Middle frontal gyrus (tissue), 1 donor: ENCODE measurements at regions not wholly inside any gene's neighbourhood (a gene's known extent, or its start where the extent isn't known, plus 50 kb on each side); places are given as distances from the start of the nearest gene placed in this dataset.
"Not testable (repeated sequence)": the region's sequence is repeated elsewhere in the genome, so short reads cannot be mapped to it uniquely, and the experiment has no call there.

Experiments used
- DNase-seq: peaks from one replicate; pipeline ENCODE4 v3.0.0-alpha.2; 2015; ENCODE audit warnings: low spot score; ENCODE audit errors: extremely low spot score

DNA sequence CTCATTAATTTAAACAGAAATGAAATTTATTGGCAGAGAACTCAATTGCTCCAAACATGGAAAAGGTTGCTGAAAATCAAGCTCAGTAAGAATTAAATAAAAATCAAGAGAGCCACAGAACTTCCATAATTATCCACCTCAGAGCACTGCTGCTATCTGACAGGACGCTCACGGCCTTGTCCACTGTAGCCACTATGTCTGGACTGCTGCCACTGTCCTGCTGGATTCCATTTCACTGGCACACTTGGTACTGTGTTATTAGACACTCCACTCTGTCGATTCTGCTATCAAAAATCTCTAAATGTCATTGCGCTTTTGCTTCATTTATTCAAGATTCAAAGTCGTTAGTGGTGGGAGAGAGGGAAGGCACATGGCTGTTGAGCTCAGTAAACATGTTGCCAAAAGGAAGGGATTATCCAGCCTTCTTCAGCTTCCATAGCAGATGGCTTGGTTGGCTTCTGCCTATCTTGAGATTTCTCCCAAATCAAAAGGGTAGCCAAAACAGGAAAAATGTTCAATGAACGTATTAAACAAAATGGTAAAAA is 815.0 kb downstream of the CDH18 start:
- DNase-seq: no peak

DNA sequence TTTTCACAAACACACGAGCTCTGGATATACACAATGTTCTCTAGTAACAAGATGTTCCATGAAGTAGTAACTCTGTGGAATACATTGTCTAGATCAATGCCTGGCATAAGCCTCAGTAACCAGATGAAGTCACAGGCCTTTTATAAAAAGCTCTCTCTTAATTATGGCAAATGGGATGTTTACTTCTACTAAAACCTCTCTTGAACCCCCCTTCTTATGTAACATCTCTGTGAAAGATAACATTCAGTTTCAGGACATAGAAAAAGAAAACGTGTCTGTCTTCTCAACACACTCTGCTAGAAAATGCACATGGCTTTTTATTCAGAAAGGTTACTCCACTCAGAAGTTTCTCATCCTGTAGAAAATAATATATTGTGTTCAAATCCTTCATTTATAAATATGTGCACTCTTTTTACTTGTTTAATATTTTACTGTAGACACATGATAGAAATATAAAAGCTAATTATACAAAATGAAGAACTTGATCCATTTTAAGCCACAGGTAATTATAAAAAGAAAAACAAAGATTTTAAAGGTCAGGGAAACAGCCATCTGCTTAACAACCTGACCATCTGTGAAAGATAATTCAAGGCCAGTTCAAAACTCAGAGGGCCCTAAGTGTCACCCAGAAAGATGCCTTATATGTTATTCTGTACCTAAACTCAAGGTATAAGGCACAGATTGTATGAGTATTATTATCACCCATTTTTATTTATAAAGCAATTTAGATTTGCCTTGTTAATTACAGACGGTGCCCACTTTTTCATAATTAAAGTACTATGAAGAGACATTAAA is 812.0 kb downstream of the CDH18 start:
- DNase-seq: no peak

DNA sequence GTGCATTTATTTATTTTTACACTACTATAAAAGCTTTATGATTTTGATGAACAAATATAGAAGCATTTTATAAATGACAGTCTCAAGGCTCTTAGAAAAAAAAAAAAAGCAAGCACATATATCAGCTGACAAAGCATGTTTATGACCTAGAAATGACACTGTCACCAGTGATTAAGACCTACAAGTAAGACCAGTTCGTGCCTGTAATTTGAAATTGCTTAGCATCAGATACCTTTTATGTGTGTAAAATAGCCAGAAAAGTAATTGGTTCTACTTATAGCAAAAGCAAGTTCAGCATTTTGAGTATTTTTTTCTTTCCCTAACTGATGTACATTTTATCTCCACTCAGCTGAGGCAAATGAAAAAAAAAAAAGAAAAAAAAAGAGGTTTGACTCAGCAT is 808.4 kb downstream of the CDH18 start:
- no peak for DNase-seq

DNA sequence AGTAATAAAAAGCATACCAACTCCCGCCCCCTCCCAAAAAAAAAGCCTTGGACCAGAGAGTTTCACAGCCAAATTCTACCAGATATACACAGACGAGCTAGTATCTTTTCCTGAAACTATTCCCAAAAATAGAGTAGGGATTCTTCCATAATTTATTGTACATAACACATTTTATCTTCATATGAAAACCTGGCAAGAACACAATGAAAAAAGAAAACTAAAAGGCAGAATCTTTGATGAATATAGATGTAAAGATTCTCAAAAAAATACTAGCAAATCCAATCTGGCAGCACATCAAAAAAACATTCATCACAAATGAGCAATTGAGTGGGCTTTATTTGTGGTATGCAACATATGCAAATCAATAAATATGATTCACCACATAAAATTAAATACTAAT is 798.8 kb downstream of the CDH18 start:
- no peak for DNase-seq

DNA sequence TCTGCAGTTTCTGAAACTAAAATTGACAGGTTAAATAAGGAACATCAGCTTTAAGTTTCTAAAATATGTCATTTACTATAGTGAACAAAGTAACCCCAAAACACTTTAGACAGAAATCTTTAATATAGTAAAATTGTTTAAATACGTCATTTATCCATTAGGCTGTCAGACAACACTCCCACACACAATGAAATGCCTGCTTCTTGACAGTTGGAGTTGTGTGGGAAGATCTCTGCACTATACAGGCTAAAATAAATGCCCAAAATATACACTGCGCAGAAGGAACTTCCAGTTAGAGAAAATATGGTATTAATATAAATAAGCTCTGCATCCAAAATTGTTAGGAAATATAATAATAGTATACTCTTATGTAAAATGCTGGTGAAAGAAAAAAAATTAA is 794.4 kb downstream of the CDH18 start:
- DNase-seq: no peak

DNA sequence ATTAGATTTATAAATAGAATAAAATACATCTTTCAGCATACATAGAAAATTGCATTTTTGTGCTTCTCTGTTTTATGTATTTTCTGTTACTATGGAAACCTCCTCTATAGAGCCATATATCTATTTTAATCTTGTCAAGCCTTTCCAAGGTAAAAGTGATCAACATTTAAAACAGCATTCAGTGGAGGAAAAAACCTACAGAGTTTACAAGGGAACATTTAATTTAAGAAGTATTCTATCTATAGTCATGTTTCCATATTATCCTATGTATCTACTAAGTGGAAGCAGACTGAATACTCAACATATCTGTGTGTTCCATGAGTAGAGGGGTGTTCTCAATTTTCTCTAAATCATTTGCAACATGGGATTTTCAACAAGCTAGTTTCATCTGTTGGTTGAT is 791.4 kb downstream of the CDH18 start:
- DNase-seq: no peak

DNA sequence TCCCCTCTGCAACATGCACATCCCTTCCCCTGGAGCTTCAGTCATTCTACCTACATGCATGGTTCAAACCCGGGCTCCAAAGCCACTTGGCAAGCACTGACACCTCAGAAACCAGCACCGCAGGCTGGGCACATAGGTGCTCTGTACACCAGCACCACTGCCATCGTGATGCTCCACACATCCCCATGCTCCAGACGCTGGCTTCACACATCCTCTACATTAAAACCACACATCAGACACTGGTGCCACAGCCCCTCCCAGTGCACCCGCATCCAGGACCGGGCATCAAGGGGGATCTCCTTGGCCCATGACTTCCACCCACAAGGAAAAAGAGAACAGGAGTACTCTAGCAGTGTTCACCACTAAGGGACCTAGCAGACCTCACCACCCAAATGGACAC is 787.7 kb downstream of the CDH18 start:
- no peak for DNase-seq

DNA sequence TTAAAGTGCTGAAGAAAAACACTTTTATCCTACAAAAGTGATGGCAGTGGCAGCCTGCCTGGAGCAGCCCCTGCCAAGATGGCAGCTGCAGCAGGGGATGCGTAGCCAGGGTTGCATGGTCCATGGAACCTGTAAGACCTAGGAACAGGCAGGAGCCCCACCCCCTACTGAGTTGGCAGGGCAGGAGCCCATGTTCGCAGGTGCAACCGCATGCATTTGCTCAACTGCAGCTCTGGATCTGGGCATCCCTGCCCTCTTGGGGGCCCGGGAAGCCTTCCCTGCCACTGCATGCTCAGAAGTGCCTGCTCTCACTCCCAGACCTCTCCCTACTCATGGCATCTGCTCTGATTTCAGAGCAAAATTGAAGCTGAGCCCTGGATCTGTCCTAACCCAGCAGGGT is 779.6 kb downstream of the CDH18 start:
- no peak for DNase-seq

DNA sequence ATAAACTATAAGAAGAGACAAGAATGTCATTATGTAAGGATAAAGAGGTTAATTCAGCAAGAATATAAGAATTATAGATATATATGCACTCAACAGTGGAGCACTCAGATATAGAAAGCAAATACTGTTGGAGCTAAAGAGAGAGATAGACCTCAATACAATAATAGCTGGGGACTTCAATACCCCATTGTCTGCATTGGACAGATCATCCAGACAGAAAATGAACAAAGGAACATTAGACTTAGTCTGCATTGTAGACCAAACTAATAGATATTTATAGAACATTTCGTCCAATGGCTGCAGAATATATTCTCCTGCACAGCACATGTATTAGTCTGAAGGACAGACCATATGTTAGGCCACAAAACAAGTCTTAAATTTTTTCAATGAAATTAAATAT is 777.1 kb downstream of the CDH18 start:
- DNase-seq: no peak

DNA sequence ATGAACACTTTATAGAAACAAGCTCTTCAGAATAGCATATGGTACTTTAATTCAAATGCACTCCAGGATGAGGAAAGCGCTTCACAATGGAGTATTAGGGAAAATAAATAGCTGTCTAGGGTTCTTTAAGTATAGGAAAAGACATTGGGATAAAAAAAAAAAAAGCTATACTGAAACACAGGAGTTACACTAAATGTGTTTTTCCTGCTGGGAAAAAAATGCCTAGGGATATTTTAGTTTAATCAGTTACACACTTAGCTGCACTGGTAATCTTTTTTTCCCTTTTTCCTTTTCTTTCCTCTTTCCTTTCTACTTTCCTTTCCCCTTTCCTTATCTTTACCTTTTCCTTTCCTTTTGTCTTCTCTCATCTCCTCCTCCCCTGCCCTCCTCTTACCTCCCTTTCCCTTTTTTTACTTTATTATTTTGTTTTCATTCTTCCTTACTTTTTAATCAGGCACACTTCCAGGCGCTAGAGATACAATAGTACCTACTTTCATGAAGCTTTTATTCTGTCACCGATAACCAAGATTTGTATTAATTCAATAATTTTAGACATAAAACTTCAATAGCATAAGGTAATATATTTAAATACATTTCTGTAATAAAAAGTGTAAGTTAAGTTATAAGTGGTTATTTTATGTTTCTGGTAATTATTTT is 758.7 kb downstream of the CDH18 start:
- DNase-seq: no peak

DNA sequence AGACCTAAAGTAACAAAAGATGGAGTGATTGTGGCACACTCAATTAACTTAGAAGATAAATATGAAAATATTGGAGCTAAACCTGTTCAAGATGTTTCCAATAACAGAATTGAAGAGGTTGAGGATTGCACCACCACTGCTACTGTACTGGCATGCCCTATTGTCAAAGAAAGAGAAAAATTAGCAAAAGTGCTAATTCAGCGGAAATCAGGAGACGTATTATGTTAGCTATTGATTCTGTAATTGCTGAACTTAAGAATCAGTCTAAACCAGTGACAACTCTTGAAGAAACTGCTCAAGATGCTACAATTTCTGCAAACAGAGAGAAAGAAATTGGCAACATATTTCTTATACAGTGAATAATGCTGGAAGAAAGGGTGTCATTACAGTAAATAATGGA is 754.4 kb downstream of the CDH18 start:
- no peak for DNase-seq

DNA sequence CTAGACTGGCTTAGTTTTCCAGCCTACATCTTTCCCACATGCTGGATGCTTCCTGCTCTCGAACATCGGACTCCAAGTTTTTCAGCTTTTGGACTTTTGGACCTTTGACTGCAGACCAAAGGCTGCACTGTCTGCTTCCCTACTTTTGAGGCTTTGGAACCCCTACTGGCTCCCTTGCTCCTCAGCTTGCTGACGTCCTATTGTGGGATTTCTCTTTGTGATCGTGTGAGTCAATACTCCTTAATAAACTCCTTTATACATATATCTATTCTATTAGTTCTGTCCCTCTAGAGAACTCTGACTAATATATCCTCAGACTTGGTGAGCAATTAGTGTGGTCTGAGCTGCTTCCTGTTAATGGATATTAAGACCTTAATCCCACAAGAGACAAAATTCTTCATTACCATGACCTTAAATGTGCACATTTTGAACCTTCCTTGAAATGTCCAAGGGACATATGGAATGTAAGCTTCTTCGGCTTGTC is 752.9 kb downstream of the CDH18 start:
- DNase-seq: no peak

DNA sequence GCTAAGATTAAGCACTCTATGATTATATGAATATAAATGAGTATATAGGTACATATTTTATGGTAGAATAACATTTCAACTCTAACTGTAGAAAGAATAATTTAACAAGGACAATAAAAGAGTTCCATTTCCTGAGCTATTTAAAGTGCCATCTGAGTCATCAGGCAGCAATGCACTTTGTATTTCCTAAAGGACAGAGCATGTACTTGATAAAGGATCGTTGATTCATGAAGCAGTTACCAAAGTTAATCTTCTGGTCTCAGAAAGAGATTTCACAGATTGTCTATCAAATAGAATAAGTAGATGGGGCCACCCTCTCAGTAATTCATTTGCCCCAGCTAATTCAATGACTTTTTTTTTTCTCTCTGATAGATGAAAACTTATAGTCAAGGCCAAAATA is 747.8 kb downstream of the CDH18 start:
- DNase-seq: no peak

DNA sequence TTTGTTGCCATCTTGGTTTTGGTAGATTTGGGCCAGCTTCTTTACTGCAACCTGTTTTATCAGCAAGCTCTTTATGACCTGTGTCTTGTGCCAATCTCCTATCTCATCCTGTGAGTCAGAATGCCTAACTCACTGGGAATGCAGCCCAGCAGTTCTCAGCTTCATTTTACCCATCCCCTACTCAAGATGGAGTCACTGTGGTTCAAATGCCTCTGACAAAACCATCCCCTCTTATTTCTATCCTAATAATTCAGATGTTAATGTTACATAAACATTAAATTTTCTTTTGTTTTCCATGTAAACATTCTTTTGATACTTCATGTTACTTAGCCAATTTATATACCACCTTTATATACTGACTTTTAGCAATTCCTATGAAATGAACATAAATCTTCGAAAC is 746.3 kb downstream of the CDH18 start:
- no peak for DNase-seq

DNA sequence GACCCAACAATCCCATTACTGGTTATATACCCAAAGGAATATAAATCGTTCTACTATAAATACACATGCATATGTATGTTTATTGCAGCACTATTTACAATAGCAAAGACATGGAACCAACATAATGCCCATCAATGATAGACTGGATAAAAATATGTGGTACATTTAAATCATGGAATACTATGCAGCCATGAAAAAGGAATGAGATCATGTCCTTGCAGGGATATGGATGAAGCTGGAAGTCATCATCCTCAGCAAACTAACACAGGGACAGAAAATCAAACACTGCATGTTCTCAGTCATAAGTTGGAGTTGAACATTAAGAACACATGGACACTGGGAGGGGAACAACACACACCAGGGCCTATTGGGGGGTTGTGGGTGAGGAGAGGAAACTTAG is 741.8 kb downstream of the CDH18 start:
- not testable (repeated sequence) for DNase-seq

DNA sequence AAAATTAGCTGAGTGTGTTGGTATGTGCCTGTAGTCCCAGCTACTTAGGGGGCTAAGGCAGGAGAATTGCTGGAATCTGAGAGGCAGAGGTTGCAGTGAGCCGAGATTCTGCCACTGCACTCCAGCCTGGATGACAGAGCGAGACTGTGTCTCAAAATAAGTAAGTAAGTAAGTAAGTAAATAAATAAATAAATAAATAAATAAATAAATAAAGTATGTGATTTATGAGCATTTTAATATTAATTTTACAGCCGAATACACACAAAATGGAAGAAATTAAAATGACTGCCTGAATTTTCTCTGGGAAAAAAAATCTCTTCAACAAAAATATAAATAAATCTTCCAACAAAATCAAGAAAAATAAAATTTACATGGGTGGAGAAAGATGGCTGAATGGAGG is 740.7 kb downstream of the CDH18 start:
- DNase-seq: no peak

DNA sequence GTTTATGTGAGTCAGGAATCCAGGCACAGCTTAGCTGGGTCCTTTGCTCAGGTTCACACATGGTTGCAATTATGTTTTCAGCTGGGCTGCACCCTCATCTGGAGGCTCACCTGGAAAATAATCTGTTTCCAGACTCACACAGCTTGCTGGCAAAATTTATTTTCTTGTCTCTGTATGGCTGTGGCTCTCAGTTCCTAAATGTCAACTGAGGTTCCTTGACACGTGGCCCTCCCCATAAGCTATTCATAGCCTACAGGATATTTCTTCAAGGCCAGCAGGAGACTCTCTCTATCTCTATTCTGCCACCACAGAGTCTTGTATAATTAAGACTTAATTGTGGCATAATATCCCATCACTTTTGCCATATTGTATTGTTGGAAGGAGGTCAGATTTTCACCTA is 732.0 kb downstream of the CDH18 start:
- DNase-seq: no peak

DNA sequence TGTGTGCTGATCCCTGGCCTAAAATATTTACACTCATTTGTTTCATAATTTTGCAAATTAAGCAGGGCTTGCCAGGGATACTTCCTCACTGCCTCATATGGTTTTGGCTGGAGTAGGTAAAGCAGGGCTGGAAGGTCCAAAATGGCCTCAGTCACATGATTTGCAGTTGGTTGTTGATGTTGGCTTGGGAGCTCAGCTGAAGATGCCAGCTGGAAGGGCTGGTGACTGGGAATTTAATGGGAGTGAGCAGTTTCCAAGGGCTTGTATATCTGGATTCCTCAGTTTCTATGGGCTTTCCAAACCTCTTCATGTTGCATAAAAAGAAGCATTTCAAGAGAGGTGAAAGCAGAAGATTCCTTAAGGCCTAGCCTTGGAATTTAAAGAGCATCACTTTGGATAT is 729.3 kb downstream of the CDH18 start:
- DNase-seq: no peak

DNA sequence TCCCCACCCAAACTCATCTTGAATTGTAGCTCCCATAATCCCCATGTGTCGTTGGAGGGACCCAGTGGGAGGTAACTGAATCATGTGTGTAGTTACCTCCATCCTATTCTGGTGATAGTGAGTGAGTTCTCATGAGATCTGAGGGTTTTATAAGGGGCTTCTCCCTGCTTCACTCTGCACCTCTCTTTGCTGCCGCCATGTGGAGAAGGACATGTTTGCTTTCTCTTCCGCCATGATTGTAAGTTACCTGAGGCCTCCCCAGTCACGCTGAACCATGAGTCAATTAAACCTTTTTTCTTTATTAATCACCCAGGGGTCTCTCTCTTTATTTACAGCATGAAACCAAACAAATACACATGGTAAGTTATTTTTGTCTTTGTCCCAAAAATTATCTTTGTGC is 726.1 kb downstream of the CDH18 start:
- no peak for DNase-seq

DNA sequence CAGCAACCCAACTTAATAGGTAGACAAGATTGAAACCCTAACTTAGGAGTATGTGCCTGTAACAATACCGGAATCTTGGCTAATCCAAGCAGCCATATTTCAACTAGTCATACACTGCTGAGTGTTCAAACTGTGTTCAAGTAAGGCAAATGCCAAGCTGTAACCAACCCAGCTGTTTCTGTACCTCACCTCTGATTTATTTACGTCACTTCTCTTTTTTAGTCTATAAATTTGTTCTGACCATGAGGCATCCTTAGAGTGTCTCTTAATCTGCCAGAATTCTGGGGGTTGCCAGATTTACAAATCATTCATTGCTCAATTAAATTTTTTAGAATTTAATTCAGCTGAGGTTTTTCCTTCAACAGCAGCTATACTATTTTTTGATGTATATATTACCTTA is 723.2 kb downstream of the CDH18 start:
- no peak for DNase-seq

DNA sequence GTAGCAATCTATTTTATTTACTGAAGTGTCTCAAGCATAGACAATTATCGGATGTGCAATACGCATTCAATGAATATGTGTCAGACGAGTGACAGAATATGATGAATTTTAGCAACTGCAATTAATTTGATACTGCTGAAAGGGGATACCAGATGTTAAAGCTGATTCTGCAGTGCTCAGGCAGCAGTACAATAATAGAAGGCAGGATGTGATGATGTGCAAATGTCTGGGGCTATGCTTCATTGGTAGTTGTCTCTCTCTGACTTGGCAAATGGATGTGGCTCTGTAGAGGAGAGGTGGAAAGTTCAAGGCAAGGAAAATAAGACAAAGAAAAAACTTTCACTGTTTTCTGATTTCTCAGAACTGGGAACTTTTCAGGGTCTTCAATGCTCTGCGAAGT is 721.2 kb downstream of the CDH18 start:
- DNase-seq: no peak

DNA sequence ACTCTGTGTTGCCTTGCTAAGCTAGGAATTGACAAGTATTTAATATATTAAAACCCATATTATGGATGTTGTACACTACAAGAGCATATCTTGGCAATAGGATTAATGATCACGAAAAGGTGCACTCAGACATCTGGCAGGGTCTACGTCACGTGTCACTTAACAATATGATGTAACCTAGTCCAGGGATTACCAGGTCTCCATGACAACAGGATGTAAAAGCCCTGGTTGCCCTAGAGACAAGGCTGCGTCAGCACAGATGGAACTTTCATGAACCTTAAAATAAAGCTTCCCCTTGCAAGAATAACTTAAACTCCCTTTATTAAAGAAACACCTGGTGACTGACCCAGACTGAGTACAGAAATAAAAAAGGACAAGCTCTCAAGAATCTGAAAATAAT is 717.8 kb downstream of the CDH18 start:
- no peak for DNase-seq

DNA sequence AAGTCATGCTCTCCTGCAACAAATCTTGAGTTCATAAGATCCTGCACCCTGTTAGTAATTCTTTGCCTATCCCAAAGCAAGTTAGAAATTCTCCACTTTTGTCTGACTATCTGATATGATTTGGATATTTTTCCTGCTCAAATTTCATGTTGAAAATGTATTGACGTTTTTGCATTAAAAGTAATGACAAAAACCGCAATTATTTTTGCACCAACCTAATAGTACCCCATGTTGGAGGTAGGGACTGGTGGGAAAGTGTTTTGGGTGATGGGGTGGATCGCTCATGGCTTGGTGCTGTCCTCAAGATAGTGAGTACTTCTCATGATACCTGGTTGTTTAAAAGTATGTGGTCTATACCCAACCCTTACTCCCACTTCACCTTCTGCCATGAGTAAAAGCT is 713.4 kb downstream of the CDH18 start:
- DNase-seq: no peak
